Astrocyte of the spinal cord (primary cell): ENCODE measurements at regions not wholly inside any gene's neighbourhood (a gene's known extent, or its start where the extent isn't known, plus 50 kb on each side); places are given as distances from the start of the nearest gene placed in this dataset.
"Not testable (repeated sequence)": the region's sequence is repeated elsewhere in the genome, so short reads cannot be mapped to it uniquely, and the experiment has no call there.

Experiments
- DNase-seq: peaks from one replicate; pipeline ENCODE4 v3.0.0; 2011; ENCODE audit warnings: low read depth, low spot score
- H3K4me3 ChIP-seq: 2 replicates; pipeline ENCODE4 v1.5.1; 2011; ENCODE audit warnings: low read depth, mild to moderate bottlenecking, low read length, moderate library complexity
- CTCF ChIP-seq: IDR thresholded peaks from 2 replicates; pipeline ENCODE4 v1.5.1; 2012; ENCODE audit warnings: low read depth, mild to moderate bottlenecking, low read length, inconsistent platforms
- in situ Hi-C: cut with HindIII; loops from 2 replicates; pipeline ENCODE4 v1.10.0; 2017; ENCODE audit warnings: low sequenced_read_pairs

- H3K4me3 ChIP-seq = no peak overlapping the region
- no peak for TF ChIP-seq CTCF
- in situ Hi-C loops = no loop called here
- DNase-seq = no peak
These were observed 482.6 kb upstream of the PCDH20 start for GRCh38 chr13:61898207-61898606.

GRCh38 chr13:61891401-61891800, 475.8 kb upstream of the PCDH20 start:
- no peak for TF ChIP-seq CTCF
- DNase-seq = no peak
- in situ Hi-C loops = no loop called here
- H3K4me3 ChIP-seq = no peak overlapping the region

- in situ Hi-C loops = no loop called here
- H3K4me3 ChIP-seq = no peak overlapping the region
- DNase-seq = no peak
- TF ChIP-seq CTCF = no peak
These were observed 469.2 kb upstream of the PCDH20 start for GRCh38 chr13:61884830-61885229.

GRCh38 chr13:61880578-61881283, 465.1 kb upstream of the PCDH20 start:
- TF ChIP-seq CTCF = peak; percentile 59
- in situ Hi-C loops = no loop called here
- H3K4me3 ChIP-seq = no peak overlapping the region
- DNase-seq = peak; percentile 16

- in situ Hi-C loops, DNase-seq, H3K4me3 ChIP-seq: not testable (repeated sequence)
These were observed 462.9 kb upstream of the PCDH20 start for GRCh38 chr13:61878565-61878964.

GRCh38 chr13:61874970-61875579, 459.4 kb upstream of the PCDH20 start:
- no peak for TF ChIP-seq CTCF
- DNase-seq = no peak
- no peak overlapping the region for H3K4me3 ChIP-seq
- in situ Hi-C loops = no loop called here

- DNase-seq = no peak
- H3K4me3 ChIP-seq = no peak overlapping the region
- in situ Hi-C loops = no loop called here
- no peak for TF ChIP-seq CTCF
These were observed 458.1 kb upstream of the PCDH20 start for GRCh38 chr13:61873717-61874116.
